HCEC 1CT (cell line): ENCODE measurements at regions not wholly inside any gene's neighbourhood (a gene's known extent, or its start where the extent isn't known, plus 50 kb on each side); places are given as distances from the start of the nearest gene placed in this dataset.
"Not testable (repeated sequence)": the region's sequence is repeated elsewhere in the genome, so short reads cannot be mapped to it uniquely, and the experiment has no call there.

Experiments
- DNase-seq: peaks from one replicate; pipeline ENCODE4 v3.0.0-alpha.2; 2017

GRCh38 chr10:23657677-23658076, 218.8 kb downstream of the OTUD1 start:
- DNase-seq: no peak

GRCh38 chr10:23671866-23672265, 233.0 kb downstream of the OTUD1 start:
- DNase-seq: not testable (repeated sequence)

- no peak for DNase-seq
Observed at GRCh38 chr10:23675585-23675984, 236.7 kb downstream of the OTUD1 start.

- no peak for DNase-seq
Observed at GRCh38 chr10:23676296-23676695, 237.4 kb downstream of the OTUD1 start.

GRCh38 chr10:23686722-23687121, 247.8 kb downstream of the OTUD1 start:
- no peak for DNase-seq

- no peak for DNase-seq
Observed at GRCh38 chr10:23692736-23693135, 253.9 kb downstream of the OTUD1 start.

- DNase-seq: no peak
Observed at GRCh38 chr10:23693501-23693901, 254.6 kb downstream of the OTUD1 start.

- no peak for DNase-seq
Observed at GRCh38 chr10:23693925-23694324, 255.1 kb downstream of the OTUD1 start.

GRCh38 chr10:23694446-23694920, 255.6 kb downstream of the OTUD1 start:
- DNase-seq: no peak

GRCh38 chr10:23694921-23695824, 256.3 kb downstream of the OTUD1 start:
- DNase-seq: no peak

GRCh38 chr10:23695825-23696420, 257.0 kb downstream of the OTUD1 start:
- DNase-seq: no peak

- DNase-seq: no peak
Observed at GRCh38 chr10:23696476-23696875, 257.6 kb downstream of the OTUD1 start.

- peak; percentile 59 for DNase-seq
Observed at GRCh38 chr10:23702977-23703414, 264.1 kb downstream of the OTUD1 start.

GRCh38 chr10:23715363-23715762, 276.5 kb downstream of the OTUD1 start:
- no peak for DNase-seq

GRCh38 chr10:23717913-23718312, 279.0 kb downstream of the OTUD1 start:
- no peak for DNase-seq

- no peak for DNase-seq
Observed at GRCh38 chr10:23718946-23719345, 280.1 kb downstream of the OTUD1 start.

- no peak for DNase-seq
Observed at GRCh38 chr10:23723796-23724195, 284.9 kb downstream of the OTUD1 start.

- no peak for DNase-seq
Observed at GRCh38 chr10:23725548-23725947, 286.7 kb downstream of the OTUD1 start.

GRCh38 chr10:23742368-23742767, 303.5 kb downstream of the OTUD1 start:
- no peak for DNase-seq

- DNase-seq: no peak
Observed at GRCh38 chr10:23742807-23743206, 303.9 kb downstream of the OTUD1 start.

GRCh38 chr10:23754179-23754578, 315.3 kb downstream of the OTUD1 start:
- DNase-seq: no peak

- no peak for DNase-seq
Observed at GRCh38 chr10:23754941-23755340, 316.1 kb downstream of the OTUD1 start.

GRCh38 chr10:23755556-23755955, 316.7 kb downstream of the OTUD1 start:
- DNase-seq: no peak

- DNase-seq: no peak
Observed at GRCh38 chr10:23768281-23768680, 329.4 kb downstream of the OTUD1 start.
